ENCODE measurements at regions not wholly inside any gene's neighbourhood (a gene's known extent, or its start where the extent isn't known, plus 50 kb on each side); places are given as distances from the start of the nearest gene placed in this dataset.

DNA sequence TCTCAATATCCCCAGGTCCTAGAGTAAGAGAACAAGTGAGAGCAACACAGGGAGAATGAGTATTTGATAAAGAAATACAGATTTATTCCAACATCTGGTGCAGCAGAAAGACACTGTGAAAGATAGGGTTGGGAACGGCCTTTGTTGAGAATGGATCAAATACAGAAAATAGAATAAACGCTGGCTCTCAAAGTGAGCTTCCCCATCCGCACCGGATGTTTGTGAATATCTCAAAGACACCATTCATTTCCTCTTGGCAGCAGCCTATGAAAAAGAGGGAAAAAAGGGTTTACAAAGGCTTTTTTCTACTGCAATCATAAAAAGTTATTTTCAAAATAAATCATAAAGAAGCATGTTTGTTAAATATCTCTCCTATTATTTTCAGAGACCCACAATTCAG lies 279.3 kb downstream of the CASP12 start:
- peaks cover 6% of the 10 kb centered on the region for H3K4me1 Mint-ChIP-seq
- no peak overlapping the region for H3K4me3 Mint-ChIP-seq
- H3K27me3 Mint-ChIP-seq: no peaks in the 10 kb centered on the region
- POLR2A ChIA-PET: no interaction called here
- peaks cover 35% of the 10 kb centered on the region for H3K36me3 Mint-ChIP-seq
- peaks cover 22% of the 10 kb centered on the region for H3K9me3 Mint-ChIP-seq
- ATAC-seq (ENCODE audit: low read depth) (no peak), DNase-seq (no peak)
- H3K27ac Mint-ChIP-seq: no peak overlapping the region

- peaks cover 17% of the 10 kb centered on the region for H3K9me3 Mint-ChIP-seq
- DNase-seq (no peak), ATAC-seq (ENCODE audit: low read depth) (no peak)
- peaks cover 25% of the 10 kb centered on the region for H3K36me3 Mint-ChIP-seq
- POLR2A ChIA-PET: no interaction called here
- peak overlapping the region; percentile 26 for H3K27ac Mint-ChIP-seq
- peaks cover 3% of the 10 kb centered on the region for H3K4me1 Mint-ChIP-seq
- no peak overlapping the region for H3K4me3 Mint-ChIP-seq
- H3K27me3 Mint-ChIP-seq: no peaks in the 10 kb centered on the region
These were observed 283.3 kb downstream of the CASP12 start for GRCh38 chr11:104614961-104615360.

DNA sequence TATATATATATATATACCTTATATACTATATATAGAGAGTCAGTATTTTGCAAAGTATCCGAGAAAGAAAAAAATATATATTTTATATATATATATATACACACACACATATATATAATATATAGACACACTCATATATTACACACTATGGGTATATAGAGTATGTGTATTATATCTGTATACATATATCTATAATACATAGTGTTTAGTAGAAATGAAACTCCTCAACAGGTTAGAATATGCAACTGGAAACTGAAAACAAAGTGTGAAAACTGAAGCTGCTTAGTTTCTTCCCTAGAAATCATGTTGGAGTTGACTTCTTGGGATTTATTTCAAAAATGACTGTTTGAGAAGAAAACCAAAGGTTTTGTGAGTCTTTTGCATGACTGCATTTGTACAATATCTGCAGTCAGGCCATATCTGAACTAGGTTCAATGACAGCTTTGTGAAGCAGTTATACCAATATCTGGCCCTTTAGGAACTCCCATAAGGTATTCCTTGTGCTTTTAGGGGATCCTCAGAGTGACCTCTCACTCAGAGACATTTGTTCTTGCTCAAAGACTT lies 284.1 kb downstream of the CASP12 start:
- H3K27ac Mint-ChIP-seq: no peak overlapping the region
- DNase-seq (no peak), ATAC-seq (ENCODE audit: low read depth) (no peak)
- peaks cover 25% of the 10 kb centered on the region for H3K36me3 Mint-ChIP-seq
- H3K4me3 Mint-ChIP-seq: no peak overlapping the region
- H3K4me1 Mint-ChIP-seq: peaks cover 10% of the 10 kb centered on the region
- POLR2A ChIA-PET: interaction anchor here (0.6 kb wide), 1 partner anchor 15 kb away, joined by 3 read pairs; no protein-coding TSS in a partner anchor
- peaks cover 17% of the 10 kb centered on the region for H3K9me3 Mint-ChIP-seq
- H3K27me3 Mint-ChIP-seq: no peaks in the 10 kb centered on the region

GRCh38 chr11:104610635-104611034 lies 287.6 kb downstream of the CASP12 start:
- DNase-seq (no peak), ATAC-seq (ENCODE audit: low read depth) (no peak)
- POLR2A ChIA-PET: no interaction called here
- no peak overlapping the region for H3K4me3 Mint-ChIP-seq
- no peaks in the 10 kb centered on the region for H3K27me3 Mint-ChIP-seq
- H3K27ac Mint-ChIP-seq: no peak overlapping the region
- H3K36me3 Mint-ChIP-seq: peaks cover 7% of the 10 kb centered on the region
- no peaks in the 10 kb centered on the region for H3K9me3 Mint-ChIP-seq
- peaks cover 12% of the 10 kb centered on the region for H3K4me1 Mint-ChIP-seq

DNA sequence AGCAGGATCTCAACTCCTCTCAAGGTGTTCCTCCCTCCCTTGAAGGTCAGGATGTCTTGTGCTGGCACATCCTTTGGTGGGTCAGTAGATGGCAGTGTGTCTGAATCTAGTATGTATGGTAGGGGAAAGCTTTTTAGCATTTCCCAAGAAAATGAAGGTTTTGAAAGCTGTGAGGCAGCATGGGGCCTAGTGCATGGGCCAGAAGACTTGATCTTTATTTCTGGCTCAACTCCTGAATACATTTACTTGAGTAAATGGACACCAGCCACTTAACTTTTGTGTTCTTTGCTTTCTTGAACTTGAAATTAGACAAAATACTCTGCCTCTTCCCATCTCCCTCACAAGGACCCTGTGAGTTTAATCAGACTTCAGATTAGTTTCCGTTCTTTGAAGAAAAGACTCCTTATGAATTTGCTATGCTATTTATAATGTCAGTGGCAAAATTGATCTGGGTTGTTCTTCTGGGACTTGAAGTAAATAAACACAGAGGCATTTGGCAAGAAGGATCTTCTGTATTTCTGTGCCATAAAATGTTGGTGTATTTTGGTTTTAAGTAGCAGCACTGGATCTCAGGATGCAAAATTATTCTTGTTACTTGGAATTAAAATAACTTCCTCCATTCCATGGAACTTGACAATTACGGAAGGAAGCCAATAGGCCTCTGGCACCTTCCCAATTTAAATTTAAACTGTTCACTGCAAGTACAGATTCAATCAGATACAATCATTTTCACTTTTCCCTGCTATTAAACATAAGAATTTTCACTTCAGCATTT lies 288.8 kb downstream of the CASP12 start:
- POLR2A ChIA-PET: no interaction called here
- Mint-ChIP-seq H3K9me3 (no peaks in the 10 kb centered on the region), H3K4me1 (peaks cover 10% of the 10 kb centered on the region), H3K27ac (peak overlapping the region; percentile 56), H3K36me3 (peaks cover 2% of the 10 kb centered on the region), H3K27me3 (no peaks in the 10 kb centered on the region), H3K4me3 (no peak overlapping the region)
- DNase-seq (no peak), ATAC-seq (ENCODE audit: low read depth) (peak; percentile 98)

DNA sequence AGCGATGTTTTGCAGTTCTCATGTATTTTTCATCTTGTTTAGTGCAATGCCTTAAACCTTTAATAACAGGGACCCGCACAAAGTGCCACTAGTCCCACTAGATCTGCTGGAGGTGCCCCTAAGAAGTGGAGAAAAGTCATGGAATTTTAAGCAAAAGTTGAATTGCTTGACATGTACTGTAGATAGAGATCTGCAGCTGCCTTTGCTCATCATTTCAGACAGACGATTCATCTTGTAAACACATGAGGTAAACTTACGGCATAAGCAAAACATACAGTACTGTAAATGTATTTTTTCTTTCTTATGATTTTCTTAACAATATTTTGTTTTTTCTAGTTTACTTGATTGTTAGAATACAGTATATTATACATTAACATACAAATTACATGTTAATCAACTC lies 295.6 kb downstream of the CASP12 start:
- ATAC-seq (ENCODE audit: low read depth) (no peak), DNase-seq (no peak)
- Mint-ChIP-seq H3K27ac (no peak overlapping the region), H3K36me3 (peaks cover 16% of the 10 kb centered on the region), H3K27me3 (no peaks in the 10 kb centered on the region), H3K4me1 (no peaks in the 10 kb centered on the region), H3K4me3 (no peak overlapping the region), H3K9me3 (peaks cover 22% of the 10 kb centered on the region)
- POLR2A ChIA-PET: no interaction called here

DNA sequence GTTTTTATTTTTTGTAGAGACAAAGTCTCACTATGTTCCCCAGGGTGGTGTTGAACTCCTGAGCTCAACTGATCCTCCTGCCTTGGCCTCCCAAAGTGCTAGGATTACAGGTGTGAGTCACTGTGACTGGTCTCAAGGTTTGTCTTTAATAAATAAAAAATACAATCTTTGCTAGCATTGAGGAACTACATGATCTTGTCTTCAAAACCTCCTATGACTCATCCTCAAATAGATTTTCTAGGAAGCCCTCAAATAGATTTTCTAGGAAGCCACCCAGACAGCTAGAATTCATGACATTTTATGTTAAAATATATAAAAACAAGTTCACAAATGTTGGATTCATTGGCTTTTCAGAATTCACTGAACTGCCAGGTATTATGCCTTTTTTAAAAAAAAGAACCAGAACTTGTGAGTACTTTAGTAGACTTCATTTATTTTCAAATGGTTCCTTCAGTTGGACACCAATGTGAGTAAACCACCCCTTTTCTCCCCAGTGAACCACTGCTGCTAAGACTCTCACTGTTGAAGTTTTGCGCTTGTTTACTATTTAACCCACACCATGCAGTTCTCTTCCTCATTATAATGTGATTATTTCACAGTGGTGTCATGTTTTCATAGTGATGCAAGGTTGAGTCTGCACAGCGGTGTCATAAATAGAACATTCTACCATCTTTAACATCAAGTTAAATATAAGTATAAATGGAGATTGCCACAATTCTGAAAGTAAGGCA lies 303.9 kb downstream of the CASP12 start:
- peaks cover 7% of the 10 kb centered on the region for H3K4me1 Mint-ChIP-seq
- DNase-seq (no peak), ATAC-seq (ENCODE audit: low read depth) (peak; percentile 86)
- peaks cover 4% of the 10 kb centered on the region for H3K36me3 Mint-ChIP-seq
- H3K9me3 Mint-ChIP-seq: peaks cover 3% of the 10 kb centered on the region
- no peaks in the 10 kb centered on the region for H3K27me3 Mint-ChIP-seq
- H3K27ac Mint-ChIP-seq: peak overlapping the region; percentile 86
- peak overlapping the region; percentile 54 for H3K4me3 Mint-ChIP-seq
- POLR2A ChIA-PET: no interaction called here

DNA sequence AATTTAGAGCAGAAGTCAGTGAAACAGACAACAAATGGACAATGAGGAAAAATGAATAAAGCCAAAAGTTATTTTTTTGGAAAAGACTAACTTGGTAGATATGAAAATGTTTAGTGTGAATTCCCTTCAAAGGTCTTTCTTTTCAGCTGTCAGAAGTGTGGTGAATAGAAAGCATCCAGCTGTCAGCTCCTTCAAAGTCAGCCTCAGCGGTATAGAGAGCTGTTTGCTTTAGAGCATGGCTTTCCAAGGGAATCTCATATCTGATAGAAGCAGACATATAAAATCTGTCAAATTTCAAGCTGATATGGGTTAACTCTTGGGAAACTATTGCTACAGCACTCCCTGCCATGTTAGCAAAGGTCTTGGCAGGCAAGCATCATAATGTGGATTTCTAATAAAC lies 309.3 kb downstream of the CASP12 start:
- H3K36me3 Mint-ChIP-seq: peaks cover 4% of the 10 kb centered on the region
- no peak overlapping the region for H3K27ac Mint-ChIP-seq
- DNase-seq (no peak), ATAC-seq (ENCODE audit: low read depth) (no peak)
- POLR2A ChIA-PET: no interaction called here
- no peak overlapping the region for H3K4me3 Mint-ChIP-seq
- H3K27me3 Mint-ChIP-seq: no peaks in the 10 kb centered on the region
- H3K4me1 Mint-ChIP-seq: peaks cover 1% of the 10 kb centered on the region
- peaks cover 1% of the 10 kb centered on the region for H3K9me3 Mint-ChIP-seq

- Mint-ChIP-seq H3K36me3 (peaks cover 2% of the 10 kb centered on the region), H3K4me1 (no peaks in the 10 kb centered on the region), H3K27me3 (peaks cover under 1% of the 10 kb centered on the region), H3K4me3 (no peak overlapping the region), H3K9me3 (no peaks in the 10 kb centered on the region), H3K27ac (no peak overlapping the region)
- POLR2A ChIA-PET: no interaction called here
- no peak for DNase-seq
- no peak for ATAC-seq (ENCODE audit: low read depth)
These were observed 309.8 kb downstream of the CASP12 start for GRCh38 chr11:104588446-104588845.

DNA sequence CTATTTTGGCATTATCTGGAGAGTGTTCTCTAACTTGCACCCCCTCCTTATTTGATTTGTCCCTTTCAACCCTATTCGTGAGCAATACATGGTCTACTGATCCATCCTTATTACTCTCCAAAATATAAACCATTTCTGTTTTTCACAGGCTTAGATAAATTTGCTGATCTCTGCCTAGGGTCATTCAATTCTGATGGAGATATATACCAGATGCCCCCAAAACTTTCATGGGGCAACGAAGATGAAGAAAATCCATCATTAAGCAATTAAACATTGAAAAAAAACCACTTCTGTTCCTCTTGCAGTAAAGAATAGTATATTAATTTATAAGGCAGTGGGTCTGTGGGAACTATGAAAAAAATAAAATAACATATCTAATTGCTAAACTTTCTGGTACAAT lies 313.4 kb downstream of the CASP12 start:
- H3K9me3 Mint-ChIP-seq: no peaks in the 10 kb centered on the region
- POLR2A ChIA-PET: no interaction called here
- H3K4me1 Mint-ChIP-seq: no peaks in the 10 kb centered on the region
- no peak overlapping the region for H3K4me3 Mint-ChIP-seq
- DNase-seq: no peak
- no peak overlapping the region for H3K27ac Mint-ChIP-seq
- peaks cover 5% of the 10 kb centered on the region for H3K27me3 Mint-ChIP-seq
- no peak for ATAC-seq (ENCODE audit: low read depth)
- no peaks in the 10 kb centered on the region for H3K36me3 Mint-ChIP-seq

GRCh38 chr11:104583857-104584256 lies 314.4 kb downstream of the CASP12 start:
- H3K4me1 Mint-ChIP-seq: no peaks in the 10 kb centered on the region
- no peak overlapping the region for H3K4me3 Mint-ChIP-seq
- DNase-seq: no peak
- H3K9me3 Mint-ChIP-seq: no peaks in the 10 kb centered on the region
- no peak overlapping the region for H3K27ac Mint-ChIP-seq
- POLR2A ChIA-PET: no interaction called here
- no peak for ATAC-seq (ENCODE audit: low read depth)
- H3K27me3 Mint-ChIP-seq: peaks cover 5% of the 10 kb centered on the region
- H3K36me3 Mint-ChIP-seq: no peaks in the 10 kb centered on the region

GRCh38 chr11:104582431-104582830 lies 315.8 kb downstream of the CASP12 start:
- H3K27me3 Mint-ChIP-seq: peaks cover 5% of the 10 kb centered on the region
- H3K9me3 Mint-ChIP-seq: no peaks in the 10 kb centered on the region
- no peak overlapping the region for H3K4me3 Mint-ChIP-seq
- H3K27ac Mint-ChIP-seq: no peak overlapping the region
- POLR2A ChIA-PET: no interaction called here
- DNase-seq (no peak), ATAC-seq (ENCODE audit: low read depth) (no peak)
- no peaks in the 10 kb centered on the region for H3K4me1 Mint-ChIP-seq
- no peaks in the 10 kb centered on the region for H3K36me3 Mint-ChIP-seq

DNA sequence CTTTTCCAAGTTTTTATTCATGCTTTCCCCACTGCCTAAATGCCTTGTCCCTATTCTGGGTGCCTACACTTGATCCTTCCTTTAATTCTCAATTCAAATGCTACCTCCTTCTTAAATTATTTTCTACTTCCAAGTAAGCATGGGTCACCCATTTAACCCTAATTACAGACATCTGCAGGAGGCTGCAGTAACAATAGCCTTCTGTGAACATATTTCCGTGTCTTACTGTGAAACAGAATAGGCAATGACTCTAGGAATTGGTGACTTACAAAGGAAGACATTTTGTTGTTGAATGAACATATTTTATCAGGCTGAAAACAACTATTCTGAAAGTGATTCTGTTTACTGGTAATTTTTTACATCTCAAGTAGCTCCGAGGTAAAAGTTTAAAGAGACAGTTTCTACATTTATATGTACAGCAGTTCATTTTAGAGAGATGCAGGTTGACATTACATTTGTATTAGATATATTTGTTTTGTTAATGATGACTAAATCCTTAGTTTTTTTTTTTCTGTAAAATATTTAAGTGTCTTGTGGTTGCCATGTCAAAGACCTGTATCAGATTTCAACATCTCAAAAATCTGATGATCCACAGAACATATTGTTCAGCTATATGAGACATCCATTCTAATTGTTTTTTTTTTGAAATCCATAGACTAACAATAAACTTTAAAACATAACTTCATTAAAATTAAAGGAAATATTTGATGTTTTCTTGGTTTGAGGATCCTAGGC lies 316.8 kb downstream of the CASP12 start:
- DNase-seq: no peak
- ATAC-seq (ENCODE audit: low read depth): no peak
- Mint-ChIP-seq H3K36me3 (no peaks in the 10 kb centered on the region), H3K27ac (no peak overlapping the region), H3K27me3 (peaks cover 5% of the 10 kb centered on the region), H3K4me3 (no peak overlapping the region), H3K4me1 (no peaks in the 10 kb centered on the region), H3K9me3 (no peaks in the 10 kb centered on the region)
- POLR2A ChIA-PET: no interaction called here
